ENCODE measurements at regions not wholly inside any gene's neighbourhood (a gene's known extent, or its start where the extent isn't known, plus 50 kb on each side); places are given as distances from the start of the nearest gene placed in this dataset.
A peak's percentile ranks its signal among the peaks of the same experiment; 100 is the strongest.

GRCh38 chr7:36015733-36016132, 137.3 kb upstream of the EEPD1 start:
- Histone ChIP-seq H3K36me3 (no peaks in the 10 kb centered on the region), H3K27me3 (no peaks in the 10 kb centered on the region), H3K9me3 (no peaks in the 10 kb centered on the region), H3K27ac (no peak overlapping the region), H3K4me3 (no peak overlapping the region), H3K4me1 (peaks cover 0 to 1% (median 0%) of the 10 kb centered on the region in 4 donors)
- no peak for TF ChIP-seq POLR2AphosphoS5 (IDR thresholded peaks at IDR 0.05)
- no peak for TF ChIP-seq EP300 (IDR thresholded peaks at IDR 0.05)
- no peak for TF ChIP-seq POLR2A (IDR thresholded peaks at IDR 0.05)
- TF ChIP-seq CTCF (IDR thresholded peaks at IDR 0.05), result no peak
- ATAC-seq (ENCODE audit: low FRiP score in 2 of 2), result no peak
- WGBS, 2 donors, result 89 to 95% methylated on average over 2 of the region's 2 CpGs
- DNase-seq, result no peak

- H3K4me1 ChIP-seq, result peaks cover 0 to 10% (median 5%) of the 10 kb centered on the region in 4 donors
- H3K4me3 ChIP-seq, result no peak overlapping the region
- H3K36me3 ChIP-seq, result no peaks in the 10 kb centered on the region
- no peak overlapping the region for H3K27ac ChIP-seq
- no peak for DNase-seq
- WGBS, 2 donors, result 92 to 100% methylated on average over 4 of the region's 4 CpGs
- no peaks in the 10 kb centered on the region for H3K9me3 ChIP-seq
- TF ChIP-seq POLR2AphosphoS5 (IDR thresholded peaks at IDR 0.05) (no peak), CTCF (IDR thresholded peaks at IDR 0.05) (no peak), EP300 (IDR thresholded peaks at IDR 0.05) (no peak), POLR2A (IDR thresholded peaks at IDR 0.05) (no peak)
- no peak for ATAC-seq (ENCODE audit: low FRiP score in 2 of 2)
- no peaks in the 10 kb centered on the region for H3K27me3 ChIP-seq
Measured at GRCh38 chr7:36016648-36017047, 136.4 kb upstream of the EEPD1 start.

GRCh38 chr7:36017111-36017510, 135.9 kb upstream of the EEPD1 start:
- Histone ChIP-seq H3K36me3 (no peaks in the 10 kb centered on the region), H3K4me3 (no peak overlapping the region), H3K9me3 (no peaks in the 10 kb centered on the region), H3K27me3 (no peaks in the 10 kb centered on the region), H3K27ac (no peak overlapping the region), H3K4me1 (peaks cover 4 to 15% (median 6%) of the 10 kb centered on the region in 4 donors)
- 93 to 95% methylated on average over 7 of the region's 7 CpGs for WGBS, 2 donors
- ATAC-seq (ENCODE audit: low FRiP score in 2 of 2), result no peak
- DNase-seq, result no peak
- TF ChIP-seq POLR2AphosphoS5 (IDR thresholded peaks at IDR 0.05) (no peak), CTCF (IDR thresholded peaks at IDR 0.05) (no peak), EP300 (IDR thresholded peaks at IDR 0.05) (no peak), POLR2A (IDR thresholded peaks at IDR 0.05) (no peak)

GRCh38 chr7:36018816-36019484, 134.1 kb upstream of the EEPD1 start:
- TF ChIP-seq EP300 (IDR thresholded peaks at IDR 0.05) (no peak), CTCF (IDR thresholded peaks at IDR 0.05) (no peak), POLR2AphosphoS5 (IDR thresholded peaks at IDR 0.05) (no peak), POLR2A (IDR thresholded peaks at IDR 0.05) (no peak)
- Histone ChIP-seq H3K4me1 (peaks cover 4 to 17% (median 6%) of the 10 kb centered on the region in 4 donors), H3K9me3 (no peaks in the 10 kb centered on the region), H3K27me3 (no peaks in the 10 kb centered on the region), H3K4me3 (no peak overlapping the region), H3K36me3 (no peaks in the 10 kb centered on the region), H3K27ac (no peak overlapping the region)
- no peak for ATAC-seq (ENCODE audit: low FRiP score in 2 of 2)
- 94 to 98% methylated on average over 4 to 5 of the region's 7 CpGs for WGBS, 2 donors
- no peak for DNase-seq

GRCh38 chr7:36019538-36019937, 133.5 kb upstream of the EEPD1 start:
- H3K27ac ChIP-seq, result no peak overlapping the region
- TF ChIP-seq EP300 (IDR thresholded peaks at IDR 0.05), result no peak
- TF ChIP-seq POLR2AphosphoS5 (IDR thresholded peaks at IDR 0.05), result no peak
- no peak for TF ChIP-seq POLR2A (IDR thresholded peaks at IDR 0.05)
- no peak for TF ChIP-seq CTCF (IDR thresholded peaks at IDR 0.05)
- H3K4me1 ChIP-seq, result peaks cover 4 to 17% (median 6%) of the 10 kb centered on the region in 4 donors
- H3K4me3 ChIP-seq, result no peak overlapping the region
- ATAC-seq (ENCODE audit: low FRiP score in 2 of 2) (peak in 1 of 2 donors; percentile 51), DNase-seq (no peak)
- H3K36me3 ChIP-seq, result no peaks in the 10 kb centered on the region
- H3K9me3 ChIP-seq, result no peaks in the 10 kb centered on the region
- 93 to 100% methylated on average over 4 of the region's 4 CpGs for WGBS, 2 donors
- no peaks in the 10 kb centered on the region for H3K27me3 ChIP-seq

All from upper lobe of left lung (tissue), 6 donors.